ENCODE measurements at regions not wholly inside any gene's neighbourhood (a gene's known extent, or its start where the extent isn't known, plus 50 kb on each side); places are given as distances from the start of the nearest gene placed in this dataset.

DNA sequence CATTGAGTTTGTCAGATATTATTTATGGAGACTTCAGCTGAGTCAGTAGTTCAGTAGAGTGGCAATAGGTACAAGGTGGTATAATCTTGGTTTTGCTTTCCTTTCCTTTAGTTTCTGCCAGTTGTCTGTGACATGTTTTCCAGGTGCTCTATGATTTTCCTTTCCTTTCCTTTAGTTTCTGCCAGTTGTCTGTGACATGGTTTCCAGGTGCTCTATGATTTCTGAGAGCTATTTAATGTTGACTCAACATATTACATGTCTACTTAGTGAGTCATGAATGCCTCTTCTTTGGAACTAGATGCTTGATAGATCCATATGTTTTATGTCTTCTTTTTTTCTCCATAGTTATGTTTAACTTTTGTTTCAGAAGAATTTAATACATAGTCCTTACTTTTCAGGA lies 186.4 kb upstream of the DEFB112 start:
- no peak overlapping the region for H3K4me3 Mint-ChIP-seq
- no peaks in the 10 kb centered on the region for H3K36me3 Mint-ChIP-seq
- no peaks in the 10 kb centered on the region for H3K4me1 Mint-ChIP-seq
- H3K27me3 Mint-ChIP-seq (ENCODE audit: low read depth), result no peaks in the 10 kb centered on the region
- no peak for DNase-seq (ENCODE audit: low spot score)
- TF ChIP-seq, protein P1, sequence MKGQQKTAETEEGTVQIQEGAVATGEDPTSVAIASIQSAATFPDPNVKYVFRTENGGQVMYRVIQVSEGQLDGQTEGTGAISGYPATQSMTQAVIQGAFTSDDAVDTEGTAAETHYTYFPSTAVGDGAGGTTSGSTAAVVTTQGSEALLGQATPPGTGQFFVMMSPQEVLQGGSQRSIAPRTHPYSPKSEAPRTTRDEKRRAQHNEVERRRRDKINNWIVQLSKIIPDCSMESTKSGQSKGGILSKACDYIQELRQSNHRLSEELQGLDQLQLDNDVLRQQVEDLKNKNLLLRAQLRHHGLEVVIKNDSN (CRISPR knock-in tag; IDR thresholded peaks at IDR 0.05), result no peak
- TF ChIP-seq TEAD4 (CRISPR knock-in tag; IDR thresholded peaks at IDR 0.05) (no peak), NR3C1 (CRISPR knock-in tag; conservative IDR thresholded peaks at IDR 0.05; ENCODE audit: low read depth) (no peak), ZNF423 (CRISPR knock-in tag; IDR thresholded peaks at IDR 0.05) (no peak), ZBTB21 (CRISPR knock-in tag; IDR thresholded peaks at IDR 0.05; ENCODE audit: borderline replicate concordance) (no peak)
- TF ChIP-seq, protein P2, sequence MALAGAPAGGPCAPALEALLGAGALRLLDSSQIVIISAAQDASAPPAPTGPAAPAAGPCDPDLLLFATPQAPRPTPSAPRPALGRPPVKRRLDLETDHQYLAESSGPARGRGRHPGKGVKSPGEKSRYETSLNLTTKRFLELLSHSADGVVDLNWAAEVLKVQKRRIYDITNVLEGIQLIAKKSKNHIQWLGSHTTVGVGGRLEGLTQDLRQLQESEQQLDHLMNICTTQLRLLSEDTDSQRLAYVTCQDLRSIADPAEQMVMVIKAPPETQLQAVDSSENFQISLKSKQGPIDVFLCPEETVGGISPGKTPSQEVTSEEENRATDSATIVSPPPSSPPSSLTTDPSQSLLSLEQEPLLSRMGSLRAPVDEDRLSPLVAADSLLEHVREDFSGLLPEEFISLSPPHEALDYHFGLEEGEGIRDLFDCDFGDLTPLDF (CRISPR knock-in tag; IDR thresholded peaks at IDR 0.05), result no peak
- TF ChIP-seq, protein P3, sequence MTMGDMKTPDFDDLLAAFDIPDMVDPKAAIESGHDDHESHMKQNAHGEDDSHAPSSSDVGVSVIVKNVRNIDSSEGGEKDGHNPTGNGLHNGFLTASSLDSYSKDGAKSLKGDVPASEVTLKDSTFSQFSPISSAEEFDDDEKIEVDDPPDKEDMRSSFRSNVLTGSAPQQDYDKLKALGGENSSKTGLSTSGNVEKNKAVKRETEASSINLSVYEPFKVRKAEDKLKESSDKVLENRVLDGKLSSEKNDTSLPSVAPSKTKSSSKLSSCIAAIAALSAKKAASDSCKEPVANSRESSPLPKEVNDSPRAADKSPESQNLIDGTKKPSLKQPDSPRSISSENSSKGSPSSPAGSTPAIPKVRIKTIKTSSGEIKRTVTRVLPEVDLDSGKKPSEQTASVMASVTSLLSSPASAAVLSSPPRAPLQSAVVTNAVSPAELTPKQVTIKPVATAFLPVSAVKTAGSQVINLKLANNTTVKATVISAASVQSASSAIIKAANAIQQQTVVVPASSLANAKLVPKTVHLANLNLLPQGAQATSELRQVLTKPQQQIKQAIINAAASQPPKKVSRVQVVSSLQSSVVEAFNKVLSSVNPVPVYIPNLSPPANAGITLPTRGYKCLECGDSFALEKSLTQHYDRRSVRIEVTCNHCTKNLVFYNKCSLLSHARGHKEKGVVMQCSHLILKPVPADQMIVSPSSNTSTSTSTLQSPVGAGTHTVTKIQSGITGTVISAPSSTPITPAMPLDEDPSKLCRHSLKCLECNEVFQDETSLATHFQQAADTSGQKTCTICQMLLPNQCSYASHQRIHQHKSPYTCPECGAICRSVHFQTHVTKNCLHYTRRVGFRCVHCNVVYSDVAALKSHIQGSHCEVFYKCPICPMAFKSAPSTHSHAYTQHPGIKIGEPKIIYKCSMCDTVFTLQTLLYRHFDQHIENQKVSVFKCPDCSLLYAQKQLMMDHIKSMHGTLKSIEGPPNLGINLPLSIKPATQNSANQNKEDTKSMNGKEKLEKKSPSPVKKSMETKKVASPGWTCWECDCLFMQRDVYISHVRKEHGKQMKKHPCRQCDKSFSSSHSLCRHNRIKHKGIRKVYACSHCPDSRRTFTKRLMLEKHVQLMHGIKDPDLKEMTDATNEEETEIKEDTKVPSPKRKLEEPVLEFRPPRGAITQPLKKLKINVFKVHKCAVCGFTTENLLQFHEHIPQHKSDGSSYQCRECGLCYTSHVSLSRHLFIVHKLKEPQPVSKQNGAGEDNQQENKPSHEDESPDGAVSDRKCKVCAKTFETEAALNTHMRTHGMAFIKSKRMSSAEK (CRISPR knock-in tag; IDR thresholded peaks at IDR 0.05; ENCODE audit: borderline replicate concordance), result no peak
- H3K27ac Mint-ChIP-seq, result no peak overlapping the region
- ChIA-PET CTCF (interaction anchor here (1.2 kb wide), 1 partner anchor 91 kb away, joined by 3 read pairs; no protein-coding TSS in a partner anchor), POLR2A (no interaction called here)
- no peaks in the 10 kb centered on the region for H3K9me3 Mint-ChIP-seq
- no peak for ATAC-seq

DNA sequence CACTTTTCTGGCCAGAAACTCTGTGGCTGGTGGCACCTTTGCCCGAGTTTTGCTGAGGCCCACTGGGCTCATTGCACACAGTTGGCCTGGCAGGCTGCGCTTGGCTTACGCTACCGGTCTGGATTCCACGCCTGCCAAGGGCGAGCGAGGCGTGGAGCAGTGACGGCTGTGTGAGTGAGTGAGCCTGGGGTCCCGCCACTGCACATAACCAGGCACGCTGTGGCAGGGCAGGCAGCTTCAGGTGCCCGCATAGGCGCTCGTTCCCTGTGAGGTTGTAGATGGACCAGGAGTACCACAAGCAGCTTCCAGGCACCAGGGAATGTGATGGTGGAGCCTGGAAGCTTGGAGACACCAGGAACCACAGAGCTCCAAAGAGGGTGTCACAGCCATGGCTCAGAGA lies 190.1 kb upstream of the DEFB112 start:
- DNase-seq (ENCODE audit: low spot score), result no peak
- POLR2A ChIA-PET, result no interaction called here
- TF ChIP-seq ZNF263 (CRISPR knock-in tag; IDR thresholded peaks at IDR 0.05; ENCODE audit: low read depth) (no peak), NFE2L1 (CRISPR knock-in tag; IDR thresholded peaks at IDR 0.05) (no peak), FOXJ3 (CRISPR knock-in tag; IDR thresholded peaks at IDR 0.05; ENCODE audit: borderline replicate concordance) (no peak), SMAD4 (CRISPR knock-in tag; IDR thresholded peaks at IDR 0.05) (no peak), ESRRA (CRISPR knock-in tag; IDR thresholded peaks at IDR 0.05; ENCODE audit: borderline replicate concordance) (no peak), RELA (CRISPR knock-in tag; IDR thresholded peaks at IDR 0.05; ENCODE audit: borderline replicate concordance) (no peak), TEAD1 (CRISPR knock-in tag; IDR thresholded peaks at IDR 0.05) (no peak), FOXP1 (CRISPR knock-in tag; IDR thresholded peaks at IDR 0.05; ENCODE audit: borderline replicate concordance) (no peak), CREB1 (CRISPR knock-in tag; IDR thresholded peaks at IDR 0.05) (no peak), KAT7 (CRISPR knock-in tag; IDR thresholded peaks at IDR 0.05; ENCODE audit: borderline replicate concordance) (no peak), GTF2I (CRISPR knock-in tag; conservative IDR thresholded peaks at IDR 0.05) (no peak), ZNF232 (CRISPR knock-in tag; IDR thresholded peaks at IDR 0.05) (no peak), NFYB (CRISPR knock-in tag; conservative IDR thresholded peaks at IDR 0.05; ENCODE audit: low read depth) (no peak)
- TF ChIP-seq, protein P2 (CRISPR knock-in tag; IDR thresholded peaks at IDR 0.05), result no peak
- TF ChIP-seq, protein P4, sequence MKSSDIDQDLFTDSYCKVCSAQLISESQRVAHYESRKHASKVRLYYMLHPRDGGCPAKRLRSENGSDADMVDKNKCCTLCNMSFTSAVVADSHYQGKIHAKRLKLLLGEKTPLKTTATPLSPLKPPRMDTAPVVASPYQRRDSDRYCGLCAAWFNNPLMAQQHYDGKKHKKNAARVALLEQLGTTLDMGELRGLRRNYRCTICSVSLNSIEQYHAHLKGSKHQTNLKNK (CRISPR knock-in tag; IDR thresholded peaks at IDR 0.05), result no peak
- TF ChIP-seq, protein P5, sequence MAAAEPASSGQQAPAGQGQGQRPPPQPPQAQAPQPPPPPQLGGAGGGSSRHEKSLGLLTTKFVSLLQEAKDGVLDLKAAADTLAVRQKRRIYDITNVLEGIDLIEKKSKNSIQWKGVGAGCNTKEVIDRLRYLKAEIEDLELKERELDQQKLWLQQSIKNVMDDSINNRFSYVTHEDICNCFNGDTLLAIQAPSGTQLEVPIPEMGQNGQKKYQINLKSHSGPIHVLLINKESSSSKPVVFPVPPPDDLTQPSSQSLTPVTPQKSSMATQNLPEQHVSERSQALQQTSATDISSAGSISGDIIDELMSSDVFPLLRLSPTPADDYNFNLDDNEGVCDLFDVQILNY (CRISPR knock-in tag; IDR thresholded peaks at IDR 0.05), result no peak
- TF ChIP-seq, protein P6, sequence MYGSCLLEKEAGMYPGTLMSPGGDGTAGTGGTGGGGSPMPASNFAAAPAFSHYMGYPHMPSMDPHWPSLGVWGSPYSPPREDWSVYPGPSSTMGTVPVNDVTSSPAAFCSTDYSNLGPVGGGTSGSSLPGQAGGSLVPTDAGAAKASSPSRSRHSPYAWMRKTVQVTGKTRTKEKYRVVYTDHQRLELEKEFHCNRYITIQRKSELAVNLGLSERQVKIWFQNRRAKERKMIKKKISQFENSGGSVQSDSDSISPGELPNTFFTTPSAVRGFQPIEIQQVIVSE (CRISPR knock-in tag; IDR thresholded peaks at IDR 0.05; ENCODE audit: borderline replicate concordance), result no peak
- TF ChIP-seq, protein P7, sequence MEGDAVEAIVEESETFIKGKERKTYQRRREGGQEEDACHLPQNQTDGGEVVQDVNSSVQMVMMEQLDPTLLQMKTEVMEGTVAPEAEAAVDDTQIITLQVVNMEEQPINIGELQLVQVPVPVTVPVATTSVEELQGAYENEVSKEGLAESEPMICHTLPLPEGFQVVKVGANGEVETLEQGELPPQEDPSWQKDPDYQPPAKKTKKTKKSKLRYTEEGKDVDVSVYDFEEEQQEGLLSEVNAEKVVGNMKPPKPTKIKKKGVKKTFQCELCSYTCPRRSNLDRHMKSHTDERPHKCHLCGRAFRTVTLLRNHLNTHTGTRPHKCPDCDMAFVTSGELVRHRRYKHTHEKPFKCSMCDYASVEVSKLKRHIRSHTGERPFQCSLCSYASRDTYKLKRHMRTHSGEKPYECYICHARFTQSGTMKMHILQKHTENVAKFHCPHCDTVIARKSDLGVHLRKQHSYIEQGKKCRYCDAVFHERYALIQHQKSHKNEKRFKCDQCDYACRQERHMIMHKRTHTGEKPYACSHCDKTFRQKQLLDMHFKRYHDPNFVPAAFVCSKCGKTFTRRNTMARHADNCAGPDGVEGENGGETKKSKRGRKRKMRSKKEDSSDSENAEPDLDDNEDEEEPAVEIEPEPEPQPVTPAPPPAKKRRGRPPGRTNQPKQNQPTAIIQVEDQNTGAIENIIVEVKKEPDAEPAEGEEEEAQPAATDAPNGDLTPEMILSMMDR (IDR thresholded peaks at IDR 0.05), result no peak
- Mint-ChIP-seq H3K9me3 (peaks cover 9% of the 10 kb centered on the region), H3K36me3 (no peaks in the 10 kb centered on the region), H3K27ac (no peak overlapping the region), H3K4me3 (no peak overlapping the region), H3K4me1 (no peaks in the 10 kb centered on the region), H3K27me3 (ENCODE audit: low read depth) (no peaks in the 10 kb centered on the region)
- CTCF ChIA-PET, result no interaction called here
- no peak for ATAC-seq

All from WTC11 (cell line).